Choroid plexus epithelial cell (primary cell): ENCODE measurements at regions not wholly inside any gene's neighbourhood (a gene's known extent, or its start where the extent isn't known, plus 50 kb on each side); places are given as distances from the start of the nearest gene placed in this dataset.

ENCODE experiments used
- DNase-seq: peaks from one replicate; pipeline ENCODE4 v3.0.0-alpha.2; 2010; ENCODE audit warnings: low read depth
- H3K4me3 ChIP-seq: 2 replicates; pipeline ENCODE4 v1.5.1; 2011; ENCODE audit warnings: low read depth, mild to moderate bottlenecking, control low read depth, low read length, moderate library complexity
- TF ChIP-seq, protein P1 (sequence below): conservative IDR thresholded peaks from 2 replicates; pipeline ENCODE4 v1.5.1; 2011; ENCODE audit warnings: low read depth, mild to moderate bottlenecking, control low read depth, inconsistent platforms, low read length, moderate library complexity

DNA sequence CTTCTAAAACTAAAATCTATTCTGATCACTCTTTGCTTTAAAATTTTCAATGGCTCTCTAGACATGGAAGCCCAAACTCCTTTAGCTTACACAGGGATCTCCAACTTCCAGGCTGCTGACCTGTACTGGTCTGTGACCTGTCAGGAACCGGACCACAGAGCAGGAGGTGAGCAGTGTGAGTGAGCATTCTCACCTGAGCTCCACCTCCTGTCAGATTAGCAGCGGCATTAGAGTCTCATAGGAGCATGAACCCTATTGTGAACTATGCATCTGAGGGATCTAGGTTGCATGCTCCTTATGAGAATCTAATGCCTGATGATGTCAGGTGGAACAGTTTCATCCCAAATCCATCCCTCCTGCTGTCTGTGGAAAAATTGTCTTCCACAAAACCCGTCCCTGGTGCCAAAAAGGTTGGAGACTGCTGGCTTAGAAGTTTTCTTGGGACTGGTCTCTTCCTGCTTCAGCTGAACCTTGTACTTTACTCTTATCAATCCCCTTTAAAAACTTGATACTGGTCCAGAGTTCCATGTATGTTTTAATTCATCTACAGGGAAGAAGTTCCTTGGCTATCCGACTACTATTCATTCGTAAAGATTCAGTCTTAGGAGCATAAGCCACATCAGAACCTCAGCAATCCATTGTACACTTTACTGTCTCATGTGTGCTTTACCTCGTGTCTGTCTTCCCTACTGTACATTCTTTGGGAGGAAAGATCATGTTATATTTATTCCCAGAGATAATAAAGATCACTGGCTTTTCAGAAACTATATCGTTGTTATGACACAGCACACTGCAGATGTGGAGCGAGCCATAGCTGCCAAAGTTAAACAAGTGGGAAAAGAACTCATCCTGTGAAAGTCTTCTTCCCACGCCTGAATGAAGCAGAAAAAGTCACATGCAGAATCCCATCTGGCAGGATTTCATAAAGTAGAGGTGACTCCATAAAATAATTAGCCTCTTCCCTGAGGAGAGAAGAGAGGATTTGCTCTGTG is 183.8 kb downstream of the LRATD1 start:
- DNase-seq = no peak
- no peak overlapping the region for H3K4me3 ChIP-seq
- TF ChIP-seq, protein P1, sequence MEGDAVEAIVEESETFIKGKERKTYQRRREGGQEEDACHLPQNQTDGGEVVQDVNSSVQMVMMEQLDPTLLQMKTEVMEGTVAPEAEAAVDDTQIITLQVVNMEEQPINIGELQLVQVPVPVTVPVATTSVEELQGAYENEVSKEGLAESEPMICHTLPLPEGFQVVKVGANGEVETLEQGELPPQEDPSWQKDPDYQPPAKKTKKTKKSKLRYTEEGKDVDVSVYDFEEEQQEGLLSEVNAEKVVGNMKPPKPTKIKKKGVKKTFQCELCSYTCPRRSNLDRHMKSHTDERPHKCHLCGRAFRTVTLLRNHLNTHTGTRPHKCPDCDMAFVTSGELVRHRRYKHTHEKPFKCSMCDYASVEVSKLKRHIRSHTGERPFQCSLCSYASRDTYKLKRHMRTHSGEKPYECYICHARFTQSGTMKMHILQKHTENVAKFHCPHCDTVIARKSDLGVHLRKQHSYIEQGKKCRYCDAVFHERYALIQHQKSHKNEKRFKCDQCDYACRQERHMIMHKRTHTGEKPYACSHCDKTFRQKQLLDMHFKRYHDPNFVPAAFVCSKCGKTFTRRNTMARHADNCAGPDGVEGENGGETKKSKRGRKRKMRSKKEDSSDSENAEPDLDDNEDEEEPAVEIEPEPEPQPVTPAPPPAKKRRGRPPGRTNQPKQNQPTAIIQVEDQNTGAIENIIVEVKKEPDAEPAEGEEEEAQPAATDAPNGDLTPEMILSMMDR = no peak

DNA sequence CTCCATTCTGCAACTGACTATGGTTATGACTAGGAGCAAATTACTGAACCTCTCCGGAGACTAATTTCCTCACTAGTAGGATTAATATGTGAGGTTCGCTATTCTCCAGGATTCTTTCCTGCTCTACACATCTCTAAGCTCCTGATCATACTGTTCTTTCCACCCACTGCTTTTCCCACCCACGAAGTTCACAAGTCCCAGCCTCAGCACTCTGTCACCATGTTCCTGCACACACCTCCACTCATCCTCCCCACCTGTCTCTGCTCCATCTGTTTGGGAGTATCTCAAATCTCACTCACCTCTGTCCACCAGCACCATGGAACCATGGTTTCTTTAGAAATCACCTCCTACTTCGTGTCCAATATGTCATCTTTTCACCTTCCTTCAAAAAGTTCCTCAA is 185.3 kb downstream of the LRATD1 start:
- no peak overlapping the region for H3K4me3 ChIP-seq
- TF ChIP-seq, protein P1 = no peak
- DNase-seq = no peak

DNA sequence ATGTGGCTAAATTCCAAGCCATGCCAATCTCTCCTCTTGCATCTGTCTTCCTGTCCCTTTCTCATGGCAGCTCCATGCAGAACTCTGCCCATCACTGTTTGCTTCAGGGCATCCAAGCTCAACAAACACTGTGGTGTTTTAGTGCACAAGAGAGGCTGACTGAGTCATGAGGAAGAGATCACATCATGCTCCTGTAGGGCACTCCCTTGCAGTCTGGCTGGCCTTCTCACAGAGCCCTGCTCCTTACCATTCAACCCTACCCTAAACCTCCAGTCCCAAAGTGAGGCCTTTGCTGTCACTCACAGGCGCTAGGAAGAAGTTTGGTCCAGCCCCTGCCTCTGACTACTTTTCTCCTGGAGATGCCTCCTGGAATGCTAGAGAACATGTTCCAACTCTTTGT is 194.0 kb downstream of the LRATD1 start:
- no peak for DNase-seq
- H3K4me3 ChIP-seq = no peak overlapping the region
- TF ChIP-seq, protein P1 = no peak

DNA sequence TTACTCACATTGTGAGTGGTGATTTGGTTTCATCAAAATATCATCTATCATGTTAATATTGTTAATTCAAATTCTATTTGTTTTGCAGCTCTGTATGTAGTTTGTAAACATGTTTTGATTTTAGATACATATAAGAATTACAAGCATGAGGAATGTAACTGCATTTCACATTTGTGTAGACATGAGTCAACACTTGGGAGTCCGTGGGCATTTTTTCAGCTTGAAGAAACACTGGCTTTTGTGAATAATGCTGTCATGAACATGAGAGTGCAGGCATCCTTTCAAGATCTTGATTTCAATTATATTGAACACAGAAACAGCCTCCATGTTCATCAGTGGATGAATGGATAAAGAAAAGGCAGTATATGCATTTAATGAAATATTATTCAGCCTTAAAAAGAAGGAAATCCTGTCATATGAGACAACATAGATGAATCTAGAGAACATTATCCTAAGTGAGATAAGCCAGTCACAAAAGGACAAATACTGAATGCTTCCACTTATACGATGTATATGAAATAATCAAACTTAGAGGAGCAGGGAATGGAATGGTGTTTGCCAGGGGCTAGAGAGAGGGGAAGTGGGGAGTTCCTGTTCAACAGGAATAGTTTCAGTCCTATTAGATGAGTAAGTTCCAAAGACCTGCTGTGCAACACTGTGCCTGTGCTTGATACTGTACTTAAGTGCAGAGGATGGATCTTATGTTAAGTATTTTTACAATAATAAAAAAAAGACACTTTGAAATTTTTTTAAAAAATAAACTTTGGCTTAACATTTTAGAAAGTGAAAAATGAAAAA is 194.9 kb downstream of the LRATD1 start:
- DNase-seq = no peak
- TF ChIP-seq, protein P1 = no peak
- no peak overlapping the region for H3K4me3 ChIP-seq

DNA sequence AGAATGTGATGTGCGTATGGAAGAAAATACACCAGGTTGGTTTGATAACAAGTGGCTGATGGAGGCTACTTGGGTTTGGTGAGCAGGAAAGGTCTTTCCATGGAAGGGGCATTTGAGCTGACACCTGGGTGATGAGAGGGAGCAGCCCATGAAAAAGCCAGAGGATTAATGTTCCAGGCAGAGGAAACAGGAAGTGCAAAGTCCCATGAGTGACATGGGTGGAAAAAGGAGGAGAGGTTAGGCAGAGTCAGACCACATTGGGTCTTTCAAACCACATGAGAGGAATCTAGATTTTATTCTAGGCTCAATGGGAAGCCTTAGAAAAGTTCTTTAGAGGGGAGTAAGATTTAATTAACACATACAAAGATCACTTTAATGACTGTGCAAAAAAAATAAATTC is 195.7 kb downstream of the LRATD1 start:
- TF ChIP-seq, protein P1 = no peak
- no peak overlapping the region for H3K4me3 ChIP-seq
- DNase-seq = no peak

DNA sequence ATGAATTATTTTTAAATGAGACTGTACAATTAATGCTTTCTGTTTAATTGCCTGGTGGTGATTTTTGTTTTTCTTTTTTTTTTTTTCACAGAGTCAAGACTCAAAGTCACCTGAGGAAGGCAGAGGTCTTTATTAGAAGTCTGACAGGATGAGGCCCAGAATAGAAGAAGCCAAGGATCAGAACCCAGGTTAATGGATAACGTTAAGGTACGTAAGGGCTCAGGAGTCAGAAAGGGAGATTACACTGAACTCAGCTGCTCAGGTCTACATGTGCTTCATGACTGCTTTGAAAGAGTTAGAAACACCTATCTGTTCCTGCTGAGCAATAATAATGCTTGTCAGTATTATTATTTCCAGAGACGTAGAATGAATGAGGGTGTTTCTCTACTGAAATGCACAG is 196.5 kb downstream of the LRATD1 start:
- TF ChIP-seq, protein P1 = no peak
- no peak for DNase-seq
- no peak overlapping the region for H3K4me3 ChIP-seq
